Sigmoid colon (tissue), 4 donors: ENCODE measurements at regions not wholly inside any gene's neighbourhood (a gene's known extent, or its start where the extent isn't known, plus 50 kb on each side); places are given as distances from the start of the nearest gene placed in this dataset.

Experiments used
- CTCF ChIP-seq, 4 experiments: fragments of 450-650 bp in 3 of 4; fragments of 200-600 bp in 1 of 4; IDR thresholded peaks; one replicate each; pipeline ENCODE4 v1.5.1; 2016 to 2019; ENCODE audit warnings: antibody characterized with exemption in 4 of 4, mild to moderate bottlenecking in 3 of 4, moderate library complexity in 2 of 4
- EP300 ChIP-seq, 4 donors: sonication (generic); formaldehyde crosslinking; IDR thresholded peaks; one replicate each; pipeline ENCODE4 v1.6.1; 2017; ENCODE audit warnings: antibody characterized with exemption in 4 of 4
- POLR2AphosphoS5 ChIP-seq, 4 donors: sonication (generic); formaldehyde crosslinking; IDR thresholded peaks; one replicate each; pipeline ENCODE4 v1.6.1; 2017; ENCODE audit warnings: antibody characterized with exemption in 4 of 4

- TF ChIP-seq EP300 (IDR thresholded peaks at IDR 0.05) (no peak), CTCF (IDR thresholded peaks at IDR 0.05) (no peak), POLR2AphosphoS5 (IDR thresholded peaks at IDR 0.05) (no peak)
Measured at GRCh38 chr13:97171136-97171535, 51.0 kb upstream of the MBNL2 start.
